ACC112 (cell line): ENCODE measurements at regions not wholly inside any gene's neighbourhood (a gene's known extent, or its start where the extent isn't known, plus 50 kb on each side); places are given as distances from the start of the nearest gene placed in this dataset.

Source experiments
- H2AFZ ChIP-seq: fragments of 200-600 bp; sonication (generic); one replicate; pipeline ENCODE4 v1.6.0; 2017; ENCODE audit warnings: antibody characterized with exemption, low read length; ENCODE audit not compliant: unreplicated experiment
- H3K27ac ChIP-seq: fragments of 200-600 bp; sonication (generic); 2 replicates; pipeline ENCODE4 v1.5.1; 2014; ENCODE audit warnings: low read depth, mild to moderate bottlenecking, antibody characterized with exemption, low read length, moderate library complexity
- H3K27me3 ChIP-seq: fragments of 200-600 bp; sonication (generic); 2 replicates; pipeline ENCODE4 v1.6.1; 2014; ENCODE audit warnings: mild to moderate bottlenecking, antibody characterized with exemption, low read length, moderate library complexity, mixed read lengths; ENCODE audit not compliant: insufficient read depth
- H3K36me3 ChIP-seq: fragments of 200-600 bp; sonication (generic); 2 replicates; pipeline ENCODE4 v1.6.1; 2016; ENCODE audit warnings: mild to moderate bottlenecking, antibody characterized with exemption, low read length, moderate library complexity, mixed read lengths; ENCODE audit not compliant: insufficient read depth
- H3K4me1 ChIP-seq: fragments of 200-600 bp; sonication (generic); one replicate; pipeline ENCODE4 v1.6.1; 2016; ENCODE audit warnings: low read length, mixed read lengths; ENCODE audit not compliant: insufficient read depth, unreplicated experiment, control insufficient read depth
- H3K4me3 ChIP-seq: fragments of 200-600 bp; sonication (generic); 2 replicates; pipeline ENCODE4 v1.5.1; 2014; ENCODE audit warnings: mild to moderate bottlenecking, low read depth, low read length
- H3K79me2 ChIP-seq: fragments of 200-600 bp; sonication (generic); one replicate; pipeline ENCODE4 v1.6.0; 2016; ENCODE audit warnings: low read length; ENCODE audit not compliant: control insufficient read depth, unreplicated experiment, insufficient read depth

DNA sequence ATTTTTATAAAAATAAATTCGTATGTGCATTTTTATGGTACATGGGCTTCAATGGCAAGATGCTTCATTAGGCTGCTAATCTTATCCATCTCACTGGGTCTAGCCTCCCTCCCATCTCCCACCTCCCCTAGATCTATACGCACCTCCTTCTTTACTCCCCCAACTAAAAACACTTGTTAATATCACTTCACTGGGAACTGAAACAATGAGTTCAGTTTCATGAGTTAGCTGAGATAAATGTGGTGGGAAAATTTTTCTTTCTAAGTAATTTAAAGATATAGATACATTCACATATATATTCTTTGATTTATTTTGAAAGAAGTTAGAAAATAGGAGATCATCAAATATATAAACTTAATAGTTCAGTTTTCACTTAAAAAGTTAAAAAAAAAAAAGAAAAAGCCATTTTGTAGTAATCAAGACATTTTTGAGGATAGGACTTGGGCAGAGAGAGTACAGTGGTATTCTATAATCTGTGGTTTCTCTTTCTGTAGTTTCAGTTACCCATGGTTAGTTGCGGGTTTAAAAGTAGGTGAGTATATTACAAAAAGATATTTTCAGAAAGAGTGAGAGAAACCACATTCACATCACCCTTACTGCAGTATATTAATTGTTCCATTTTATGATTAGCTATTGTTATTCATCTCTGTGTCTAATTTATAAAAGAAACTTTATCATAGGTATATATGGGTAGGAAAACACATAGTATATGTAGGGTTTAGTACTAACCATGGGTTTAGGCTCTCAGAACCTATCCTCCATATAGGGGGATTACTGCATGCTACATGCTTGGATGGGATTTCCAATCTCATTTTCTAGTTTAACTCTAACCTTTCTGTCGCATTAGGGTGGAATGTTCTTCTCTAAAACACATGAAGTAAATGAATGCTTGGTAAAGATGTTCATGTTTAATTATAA lies 316.0 kb upstream of the CBLB start:
- H3K36me3 ChIP-seq = no peaks in the 10 kb centered on the region
- H3K4me3 ChIP-seq = no peak overlapping the region
- H3K79me2 ChIP-seq = no peaks in the 10 kb centered on the region
- H3K27ac ChIP-seq = no peak overlapping the region
- H3K4me1 ChIP-seq = peaks cover 3% of the 10 kb centered on the region
- H2AFZ ChIP-seq = no peak overlapping the region
- no peaks in the 10 kb centered on the region for H3K27me3 ChIP-seq

DNA sequence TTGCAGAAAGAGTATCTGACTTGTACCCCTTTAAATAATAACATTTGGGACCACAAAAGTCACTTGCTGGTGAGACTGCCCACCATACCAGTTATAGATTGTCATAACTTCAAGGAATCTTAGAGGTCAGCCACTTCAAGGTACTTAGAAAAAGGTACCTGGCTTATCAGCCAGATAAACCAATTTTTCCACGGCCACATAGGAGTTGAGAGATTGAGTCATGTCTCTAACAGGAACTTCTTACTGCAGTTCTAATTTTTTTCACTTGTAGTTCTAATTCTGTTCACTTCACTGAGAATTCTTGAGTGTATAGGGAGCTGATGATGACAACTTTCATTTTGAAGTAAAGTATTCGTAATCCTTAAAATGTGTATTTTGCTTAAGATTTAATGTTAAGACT lies 317.1 kb upstream of the CBLB start:
- H3K79me2 ChIP-seq = no peaks in the 10 kb centered on the region
- H3K27me3 ChIP-seq = no peaks in the 10 kb centered on the region
- H3K4me1 ChIP-seq = peaks cover 3% of the 10 kb centered on the region
- H2AFZ ChIP-seq = no peak overlapping the region
- H3K36me3 ChIP-seq = no peaks in the 10 kb centered on the region
- no peak overlapping the region for H3K27ac ChIP-seq
- no peak overlapping the region for H3K4me3 ChIP-seq

DNA sequence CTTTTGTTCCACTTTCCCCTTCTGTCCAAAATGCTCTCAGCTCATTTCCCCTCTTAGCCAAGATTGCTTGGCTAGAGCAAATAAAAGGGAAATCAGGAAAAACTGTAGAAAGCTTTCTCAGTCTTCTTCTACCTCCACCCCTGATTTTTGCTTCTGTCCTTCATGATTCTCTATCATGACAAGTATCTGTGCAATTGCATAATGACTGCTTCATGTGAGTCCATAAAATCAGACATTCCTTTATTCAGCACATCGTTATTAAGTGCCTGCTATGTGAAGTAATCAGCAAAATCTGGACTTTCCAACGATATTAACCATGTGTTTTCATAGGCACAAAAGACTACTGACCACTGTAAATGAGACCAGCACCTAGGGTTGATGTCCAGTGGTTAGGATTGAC lies 321.5 kb upstream of the CBLB start:
- no peaks in the 10 kb centered on the region for H3K36me3 ChIP-seq
- H3K79me2 ChIP-seq = no peaks in the 10 kb centered on the region
- H3K4me3 ChIP-seq = no peak overlapping the region
- H3K4me1 ChIP-seq = no peaks in the 10 kb centered on the region
- no peaks in the 10 kb centered on the region for H3K27me3 ChIP-seq
- no peak overlapping the region for H3K27ac ChIP-seq
- no peak overlapping the region for H2AFZ ChIP-seq

DNA sequence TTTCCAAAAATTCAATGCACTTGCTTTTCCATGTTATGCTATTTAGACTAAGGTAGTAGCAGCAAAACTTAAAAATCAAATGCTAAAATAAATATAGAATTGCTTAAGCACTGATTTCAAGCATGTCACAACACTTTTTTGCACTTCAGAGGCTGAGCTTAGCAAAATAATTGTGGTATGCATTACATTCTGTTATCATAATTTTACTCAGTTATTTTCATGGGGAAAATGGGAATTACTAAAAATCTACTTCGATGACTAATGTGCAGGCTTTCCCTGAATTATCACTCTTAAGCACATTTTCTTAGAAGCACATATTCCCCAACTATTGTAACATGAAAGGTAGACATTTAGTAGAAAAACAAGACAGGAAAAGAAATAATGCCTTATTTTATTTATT lies 322.4 kb upstream of the CBLB start:
- no peaks in the 10 kb centered on the region for H3K79me2 ChIP-seq
- H3K27ac ChIP-seq = no peak overlapping the region
- no peaks in the 10 kb centered on the region for H3K4me1 ChIP-seq
- H2AFZ ChIP-seq = no peak overlapping the region
- H3K36me3 ChIP-seq = no peaks in the 10 kb centered on the region
- no peaks in the 10 kb centered on the region for H3K27me3 ChIP-seq
- no peak overlapping the region for H3K4me3 ChIP-seq

DNA sequence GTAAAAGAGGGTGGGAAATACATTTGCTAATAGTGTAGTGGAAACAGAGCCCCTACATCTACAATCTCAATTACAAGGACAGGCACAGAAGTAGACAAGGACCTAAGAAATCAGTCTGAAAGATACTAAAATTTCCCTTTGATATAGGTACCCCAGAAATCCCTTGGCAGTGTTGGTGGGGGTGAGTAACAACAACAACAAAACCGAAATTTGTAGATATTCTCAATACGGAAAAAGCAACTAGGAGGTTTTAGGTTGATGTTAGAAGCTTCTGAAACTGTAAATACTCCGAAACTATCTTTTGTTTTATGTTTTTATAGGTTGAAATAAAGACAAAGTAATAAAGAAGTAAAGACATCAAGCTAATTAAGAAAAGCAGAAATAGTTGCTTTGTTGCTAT lies 323.1 kb upstream of the CBLB start:
- no peaks in the 10 kb centered on the region for H3K36me3 ChIP-seq
- no peak overlapping the region for H3K27ac ChIP-seq
- H3K4me3 ChIP-seq = no peak overlapping the region
- no peaks in the 10 kb centered on the region for H3K27me3 ChIP-seq
- H3K79me2 ChIP-seq = no peaks in the 10 kb centered on the region
- no peak overlapping the region for H2AFZ ChIP-seq
- H3K4me1 ChIP-seq = no peaks in the 10 kb centered on the region

DNA sequence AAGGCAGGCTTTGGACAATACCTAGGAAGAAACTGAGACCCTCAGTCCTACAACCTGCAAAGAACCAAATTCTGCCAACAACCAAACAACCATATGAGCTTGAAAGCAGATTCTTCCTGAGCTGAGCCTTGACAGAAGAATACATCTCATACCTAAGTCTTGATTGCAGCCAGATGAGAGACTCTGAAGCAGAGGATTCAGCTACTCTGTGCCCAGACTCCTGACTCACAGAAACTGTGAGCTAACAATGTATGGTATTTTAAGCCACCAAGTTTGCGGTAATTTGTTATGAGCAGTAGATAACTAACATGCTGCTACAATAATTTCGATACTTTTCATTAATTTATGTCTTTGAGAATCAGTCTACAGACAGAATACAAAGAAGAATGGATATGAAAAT lies 325.1 kb upstream of the CBLB start:
- no peaks in the 10 kb centered on the region for H3K4me1 ChIP-seq
- H3K79me2 ChIP-seq = no peaks in the 10 kb centered on the region
- no peak overlapping the region for H2AFZ ChIP-seq
- H3K27me3 ChIP-seq = no peaks in the 10 kb centered on the region
- no peak overlapping the region for H3K27ac ChIP-seq
- H3K4me3 ChIP-seq = no peak overlapping the region
- H3K36me3 ChIP-seq = no peaks in the 10 kb centered on the region

DNA sequence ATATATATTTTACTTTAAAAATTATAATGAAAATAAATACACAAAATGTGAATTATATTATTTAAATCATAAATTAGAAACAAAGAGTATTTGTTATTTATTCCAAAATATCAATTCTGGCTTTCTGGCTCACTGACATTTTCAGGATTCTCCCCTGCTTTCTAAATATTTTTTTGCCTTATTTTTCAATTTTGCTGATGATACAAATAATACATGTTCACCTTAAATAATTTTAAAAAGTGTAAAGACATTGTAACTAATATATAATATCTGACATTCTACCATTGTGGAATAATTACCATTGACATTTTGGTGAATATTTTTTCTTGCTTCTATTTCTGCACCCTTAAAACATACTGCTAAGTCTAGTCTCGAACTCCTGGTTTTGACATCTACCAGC lies 325.9 kb upstream of the CBLB start:
- no peaks in the 10 kb centered on the region for H3K27me3 ChIP-seq
- no peak overlapping the region for H3K27ac ChIP-seq
- H3K79me2 ChIP-seq = no peaks in the 10 kb centered on the region
- no peak overlapping the region for H2AFZ ChIP-seq
- H3K4me3 ChIP-seq = no peak overlapping the region
- H3K4me1 ChIP-seq = no peaks in the 10 kb centered on the region
- no peaks in the 10 kb centered on the region for H3K36me3 ChIP-seq

DNA sequence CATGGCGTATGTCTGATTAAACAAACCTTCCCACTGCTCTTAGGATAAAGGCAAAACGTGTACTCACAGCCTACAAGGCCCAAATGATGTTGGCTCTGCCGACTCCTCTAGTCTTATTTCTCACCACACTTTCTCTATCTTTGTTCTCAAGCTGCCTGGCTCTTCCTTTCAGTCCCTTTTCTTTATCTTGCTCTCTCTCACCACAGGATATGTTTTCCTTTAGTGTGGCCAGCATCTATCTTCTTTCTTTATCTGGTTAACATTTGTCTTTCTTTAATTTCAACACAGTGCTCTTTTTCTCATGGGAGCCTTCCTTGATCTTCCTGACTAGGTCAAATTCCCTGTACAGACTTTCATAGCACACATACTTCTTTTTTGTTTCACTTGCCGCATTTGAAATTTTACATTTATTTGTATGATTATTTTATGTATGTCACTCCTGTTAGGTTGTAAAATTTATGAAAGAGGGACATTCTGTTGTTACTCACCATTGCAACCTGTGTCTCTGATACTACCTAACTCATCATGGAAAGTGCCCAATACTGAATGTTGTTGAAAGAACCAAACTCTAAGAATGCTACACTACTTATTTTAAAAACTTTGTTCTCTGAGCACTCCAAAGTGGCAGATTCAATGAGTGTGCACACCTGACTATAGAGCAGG lies 328.9 kb upstream of the CBLB start:
- Histone ChIP-seq H3K27ac (no peak overlapping the region), H3K36me3 (no peaks in the 10 kb centered on the region), H3K4me1 (no peaks in the 10 kb centered on the region), H3K27me3 (no peaks in the 10 kb centered on the region), H3K79me2 (no peaks in the 10 kb centered on the region), H3K4me3 (no peak overlapping the region), H2AFZ (no peak overlapping the region)

DNA sequence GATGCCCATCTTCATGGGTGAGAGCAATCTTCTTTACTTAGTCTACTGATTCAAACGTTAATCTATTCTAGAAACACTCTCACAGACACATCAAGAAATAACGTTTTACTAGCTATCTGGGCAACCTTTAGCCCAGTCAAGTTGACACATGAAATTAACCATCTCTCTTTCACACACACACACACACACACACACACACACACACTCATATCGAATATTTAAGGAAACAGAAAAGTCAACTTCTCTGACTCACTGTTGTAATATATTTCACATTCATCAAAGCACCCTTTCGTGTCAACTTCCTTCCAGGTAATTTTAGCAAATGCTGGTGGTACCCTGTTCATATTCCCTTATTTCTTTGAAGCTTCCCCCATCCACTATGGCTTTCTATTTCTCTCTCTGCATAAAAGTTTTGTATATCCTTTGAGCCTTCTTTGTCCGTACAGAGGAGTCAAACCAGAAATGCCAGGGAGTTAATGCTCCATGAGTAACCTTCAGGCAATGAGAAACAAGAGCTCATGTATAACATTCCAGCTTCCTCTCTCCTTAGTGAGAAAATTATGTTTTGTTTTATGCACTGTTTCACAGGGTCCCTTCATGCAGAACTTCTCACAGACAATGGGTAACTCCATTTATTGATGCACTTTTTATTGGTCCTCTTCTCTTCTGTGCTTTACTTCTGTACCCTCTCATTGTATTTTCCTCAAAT lies 335.5 kb upstream of the CBLB start:
- Histone ChIP-seq H3K79me2 (no peaks in the 10 kb centered on the region), H3K27me3 (no peaks in the 10 kb centered on the region), H2AFZ (no peak overlapping the region), H3K36me3 (no peaks in the 10 kb centered on the region), H3K4me3 (no peak overlapping the region), H3K4me1 (no peaks in the 10 kb centered on the region), H3K27ac (no peak overlapping the region)

DNA sequence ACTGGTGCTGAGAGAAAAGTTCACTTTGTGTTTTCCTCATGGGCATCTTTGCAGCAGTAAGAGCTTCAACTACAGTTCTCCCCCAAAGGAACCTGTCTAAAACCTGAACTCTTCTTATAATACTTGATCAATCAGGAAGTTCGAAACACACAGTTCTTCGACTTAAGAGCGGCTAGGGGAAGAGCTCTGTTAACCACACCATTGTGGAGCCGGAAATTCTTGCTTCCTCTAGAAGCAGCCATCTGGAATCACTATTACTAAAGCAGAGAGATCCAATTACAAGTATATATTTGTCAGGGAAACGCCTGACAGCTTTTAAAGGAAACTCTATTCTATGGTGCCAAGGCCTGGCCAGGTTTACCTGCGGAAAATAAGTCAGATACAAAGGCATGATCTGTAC lies 337.3 kb upstream of the CBLB start:
- Histone ChIP-seq H3K27ac (no peak overlapping the region), H3K4me3 (no peak overlapping the region), H3K79me2 (no peaks in the 10 kb centered on the region), H2AFZ (no peak overlapping the region), H3K36me3 (no peaks in the 10 kb centered on the region), H3K27me3 (no peaks in the 10 kb centered on the region), H3K4me1 (no peaks in the 10 kb centered on the region)
